Gastroesophageal sphincter (tissue), 3 donors: ENCODE measurements at regions not wholly inside any gene's neighbourhood (a gene's known extent, or its start where the extent isn't known, plus 50 kb on each side); places are given as distances from the start of the nearest gene placed in this dataset.

ENCODE experiments used
- CTCF ChIP-seq, 4 experiments: fragments of 200-600 bp in 2 of 4; fragments of 450-650 bp in 2 of 4; sonication (generic) in 1 of 4; IDR thresholded peaks; one replicate each; pipeline ENCODE4 v1.5.1; 2017 to 2019; ENCODE audit warnings: antibody characterized with exemption in 4 of 4, mild to moderate bottlenecking in 2 of 4, moderate library complexity in 2 of 4
- POLR2A ChIP-seq, 2 donors: fragments of 450-650 bp; IDR thresholded peaks; one replicate each; pipeline ENCODE4 v1.6.1; 2017; ENCODE audit warnings: antibody characterized with exemption in 2 of 2, mild to moderate bottlenecking in 2 of 2, moderate library complexity in 1 of 2

- no peak for TF ChIP-seq POLR2A (IDR thresholded peaks at IDR 0.05)
- TF ChIP-seq CTCF (IDR thresholded peaks at IDR 0.05), result no peak
Observed at GRCh38 chr18:10229458-10229857, 225.0 kb upstream of the APCDD1 start.
